ENCODE measurements at regions not wholly inside any gene's neighbourhood (a gene's known extent, or its start where the extent isn't known, plus 50 kb on each side); places are given as distances from the start of the nearest gene placed in this dataset.

- TF ChIP-seq POLR2A (IDR thresholded peaks at IDR 0.05) (no peak), POLR2AphosphoS5 (IDR thresholded peaks at IDR 0.05) (no peak)
These were observed 415.2 kb upstream of the NR3C2 start for GRCh38 chr4:148857239-148857972.
